RWPE2 (cell line): ENCODE measurements at regions not wholly inside any gene's neighbourhood (a gene's known extent, or its start where the extent isn't known, plus 50 kb on each side); places are given as distances from the start of the nearest gene placed in this dataset.

Source experiments
- ATAC-seq: fragments of 200-7000 bp; cut with Tn5 transposase; 3 replicates; pipeline ENCODE4 v1.9.1; 2021; ENCODE audit warnings: low read depth
- DNase-seq: peaks from one replicate; pipeline ENCODE4 v3.0.0-alpha.2; 2020; ENCODE audit warnings: low spot score
- H3K27ac ChIP-seq: fragments of 450-650 bp; 2 replicates; pipeline ENCODE4 v1.5.1; 2017; ENCODE audit warnings: mild to moderate bottlenecking; ENCODE audit not compliant: poor library complexity, severe bottlenecking
- H3K27me3 ChIP-seq: fragments of 250-450 bp; sonication (Bioruptor Pico); 2 replicates; pipeline ENCODE4 v1.5.1; 2021; ENCODE audit warnings: mild to moderate bottlenecking, moderate library complexity; ENCODE audit not compliant: insufficient read depth, poor library complexity, severe bottlenecking
- H3K36me3 ChIP-seq: fragments of 250-450 bp; sonication (Bioruptor Pico); 2 replicates; pipeline ENCODE4 v1.5.1; 2020; ENCODE audit warnings: low read depth, mild to moderate bottlenecking, moderate library complexity
- H3K4me1 ChIP-seq: fragments of 250-450 bp; sonication (Bioruptor Pico); 2 replicates; pipeline ENCODE4 v1.5.1; 2021; ENCODE audit warnings: mild to moderate bottlenecking, moderate library complexity; ENCODE audit not compliant: insufficient read depth, poor library complexity, severe bottlenecking
- H3K4me3 ChIP-seq: fragments of 250-450 bp; sonication (Bioruptor Pico); 2 replicates; pipeline ENCODE4 v1.5.1; 2021; ENCODE audit warnings: mild to moderate bottlenecking, moderate library complexity; ENCODE audit not compliant: severe bottlenecking
- H3K9me3 ChIP-seq: fragments of 250-450 bp; sonication (Bioruptor Pico); 2 replicates; pipeline ENCODE4 v1.5.1; 2021; ENCODE audit warnings: mild to moderate bottlenecking, moderate library complexity; ENCODE audit not compliant: severe bottlenecking
- CTCF ChIP-seq: fragments of 450-650 bp; IDR thresholded peaks from one replicate; pipeline ENCODE4 v1.5.1; 2017; ENCODE audit warnings: mild to moderate bottlenecking, moderate library complexity; ENCODE audit not compliant: poor library complexity, severe bottlenecking

GRCh38 chr3:103006526-103007183, 571.8 kb downstream of the ZPLD1 start:
- DNase-seq: no peak
- TF ChIP-seq CTCF: no peak
- Histone ChIP-seq H3K4me1 (no peaks in the 10 kb centered on the region), H3K27ac (no peak overlapping the region), H3K4me3 (no peak overlapping the region), H3K9me3 (no peaks in the 10 kb centered on the region), H3K36me3 (no peaks in the 10 kb centered on the region), H3K27me3 (no peaks in the 10 kb centered on the region)
- ATAC-seq: no peak

- no peak for TF ChIP-seq CTCF
- DNase-seq: no peak
- no peaks in the 10 kb centered on the region for H3K36me3 ChIP-seq
- no peak for ATAC-seq
- no peak overlapping the region for H3K4me3 ChIP-seq
- H3K4me1 ChIP-seq: no peaks in the 10 kb centered on the region
- H3K9me3 ChIP-seq: no peaks in the 10 kb centered on the region
- H3K27ac ChIP-seq: no peak overlapping the region
- H3K27me3 ChIP-seq: no peaks in the 10 kb centered on the region
Observed at GRCh38 chr3:103009609-103010008, 574.8 kb downstream of the ZPLD1 start.

- H3K27me3 ChIP-seq: no peaks in the 10 kb centered on the region
- H3K4me1 ChIP-seq: no peaks in the 10 kb centered on the region
- H3K27ac ChIP-seq: no peak overlapping the region
- no peak overlapping the region for H3K4me3 ChIP-seq
- H3K9me3 ChIP-seq: no peaks in the 10 kb centered on the region
- H3K36me3 ChIP-seq: no peaks in the 10 kb centered on the region
- ATAC-seq (no peak), DNase-seq (no peak)
- TF ChIP-seq CTCF: no peak
Observed at GRCh38 chr3:103025880-103026279, 591.1 kb downstream of the ZPLD1 start.

- Histone ChIP-seq H3K27ac (no peak overlapping the region), H3K27me3 (no peaks in the 10 kb centered on the region), H3K4me3 (no peak overlapping the region), H3K9me3 (no peaks in the 10 kb centered on the region), H3K4me1 (no peaks in the 10 kb centered on the region), H3K36me3 (no peaks in the 10 kb centered on the region)
- DNase-seq (no peak), ATAC-seq (no peak)
- TF ChIP-seq CTCF: no peak
Observed at GRCh38 chr3:103033841-103034240, 599.0 kb downstream of the ZPLD1 start.

- no peaks in the 10 kb centered on the region for H3K4me1 ChIP-seq
- no peak for TF ChIP-seq CTCF
- H3K4me3 ChIP-seq: no peak overlapping the region
- peaks cover 3% of the 10 kb centered on the region for H3K27me3 ChIP-seq
- H3K36me3 ChIP-seq: no peaks in the 10 kb centered on the region
- H3K27ac ChIP-seq: no peak overlapping the region
- DNase-seq (no peak), ATAC-seq (no peak)
- H3K9me3 ChIP-seq: no peaks in the 10 kb centered on the region
Observed at GRCh38 chr3:103047640-103048039, 612.8 kb downstream of the ZPLD1 start.
